Esophagus muscularis mucosa (tissue), 4 donors: ENCODE measurements at regions not wholly inside any gene's neighbourhood (a gene's known extent, or its start where the extent isn't known, plus 50 kb on each side); places are given as distances from the start of the nearest gene placed in this dataset.

Experiments used
- DNase-seq: peaks from one replicate; pipeline ENCODE4 v3.0.0-alpha.2; 2017; ENCODE audit errors: extremely low spot score
- H3K27ac ChIP-seq, 4 donors: fragments of 200-600 bp; sonication (generic); replicated peaks in 1 of 4; 1 replicate in 3 of 4; 2 replicates in 1 of 4; pipeline ENCODE4 v1.5.1; 2016 to 2019; ENCODE audit warnings: mild to moderate bottlenecking in 1 of 4
- H3K27me3 ChIP-seq, 4 donors: fragments of 200-600 bp; sonication (generic); one replicate each; pipeline versions ENCODE4 v1.5.1 to v1.6.0; 2016 to 2019
- H3K36me3 ChIP-seq, 4 donors: fragments of 200-600 bp; sonication (generic); one replicate each; pipeline ENCODE4 v1.5.1; 2016 to 2019
- H3K4me1 ChIP-seq, 4 donors: fragments of 200-600 bp; sonication (generic); one replicate each; pipeline ENCODE4 v1.5.1; 2016 to 2019
- H3K4me3 ChIP-seq, 4 donors: fragments of 200-600 bp; sonication (generic); 1 replicate in 2 of 4; 2 replicates in 2 of 4; pipeline ENCODE4 v1.5.1; 2016 to 2019; ENCODE audit warnings: mild to moderate bottlenecking in 4 of 4, moderate library complexity in 1 of 4
- H3K9me3 ChIP-seq, 4 donors: fragments of 200-600 bp; sonication (generic); 1 replicate in 3 of 4; 2 replicates in 1 of 4; pipeline ENCODE4 v1.5.1; 2016 to 2019
- EP300 ChIP-seq: sonication (generic); formaldehyde crosslinking; IDR thresholded peaks from one replicate; pipeline ENCODE4 v1.6.1; 2017; ENCODE audit warnings: antibody characterized with exemption
- POLR2A ChIP-seq: fragments of 450-650 bp; IDR thresholded peaks from one replicate; pipeline ENCODE4 v1.6.1; 2017; ENCODE audit warnings: antibody characterized with exemption, moderate library complexity, mild to moderate bottlenecking, low read depth
- POLR2AphosphoS5 ChIP-seq, 2 donors: sonication (generic); formaldehyde crosslinking; IDR thresholded peaks; one replicate each; pipeline ENCODE4 v1.6.1; 2017; ENCODE audit warnings: antibody characterized with exemption in 2 of 2
- WGBS: methylation state at CpG from one replicate; pipeline ENCODE4 v1.1.5; 2018; 5-methylcytosine and 5-hydroxymethylcytosine counted together
- intact Hi-C: fragments of 100-400 bp; cut with DNase I; formaldehyde crosslinking; loops from one replicate; pipeline ENCODE4 v1.15.1; 2023
- TF ChIP-seq, protein P1 (sequence below), 3 experiments: fragments of 200-600 bp in 2 of 3; fragments of 450-650 bp in 1 of 3; sonication (generic) in 2 of 3; IDR thresholded peaks; one replicate each; pipeline ENCODE4 v1.5.1; 2017 to 2019; ENCODE audit warnings: antibody characterized with exemption in 3 of 3, mild to moderate bottlenecking in 2 of 3, moderate library complexity in 1 of 3

DNA sequence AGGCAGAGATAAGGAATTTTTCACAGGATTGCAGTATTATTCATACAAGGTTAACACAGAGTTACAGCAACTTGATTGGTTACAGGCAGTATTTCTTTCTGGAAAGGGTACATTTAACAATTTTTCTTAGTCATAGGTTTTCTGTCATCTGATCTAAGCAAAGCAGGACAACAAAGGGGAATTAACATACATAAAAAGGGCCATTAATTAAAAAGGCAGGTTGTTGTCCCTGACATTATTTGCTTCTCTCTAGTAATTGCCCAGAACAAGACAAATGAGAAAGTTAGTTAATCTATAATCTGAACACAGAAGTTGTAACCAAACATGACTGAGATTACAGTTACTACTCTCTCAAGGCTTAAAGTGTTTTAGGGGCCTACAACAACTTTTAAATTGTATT, 291.4 kb upstream of the LRRTM4 start:
- no peak overlapping the region for H3K27ac ChIP-seq
- TF ChIP-seq POLR2AphosphoS5 (IDR thresholded peaks at IDR 0.05) (no peak), EP300 (no peak), POLR2A (no peak)
- TF ChIP-seq, protein P1, sequence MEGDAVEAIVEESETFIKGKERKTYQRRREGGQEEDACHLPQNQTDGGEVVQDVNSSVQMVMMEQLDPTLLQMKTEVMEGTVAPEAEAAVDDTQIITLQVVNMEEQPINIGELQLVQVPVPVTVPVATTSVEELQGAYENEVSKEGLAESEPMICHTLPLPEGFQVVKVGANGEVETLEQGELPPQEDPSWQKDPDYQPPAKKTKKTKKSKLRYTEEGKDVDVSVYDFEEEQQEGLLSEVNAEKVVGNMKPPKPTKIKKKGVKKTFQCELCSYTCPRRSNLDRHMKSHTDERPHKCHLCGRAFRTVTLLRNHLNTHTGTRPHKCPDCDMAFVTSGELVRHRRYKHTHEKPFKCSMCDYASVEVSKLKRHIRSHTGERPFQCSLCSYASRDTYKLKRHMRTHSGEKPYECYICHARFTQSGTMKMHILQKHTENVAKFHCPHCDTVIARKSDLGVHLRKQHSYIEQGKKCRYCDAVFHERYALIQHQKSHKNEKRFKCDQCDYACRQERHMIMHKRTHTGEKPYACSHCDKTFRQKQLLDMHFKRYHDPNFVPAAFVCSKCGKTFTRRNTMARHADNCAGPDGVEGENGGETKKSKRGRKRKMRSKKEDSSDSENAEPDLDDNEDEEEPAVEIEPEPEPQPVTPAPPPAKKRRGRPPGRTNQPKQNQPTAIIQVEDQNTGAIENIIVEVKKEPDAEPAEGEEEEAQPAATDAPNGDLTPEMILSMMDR (IDR thresholded peaks at IDR 0.05): no peak
- peaks cover 0 to 14% (median 0%) of the 10 kb centered on the region in 4 donors for H3K9me3 ChIP-seq
- H3K4me3 ChIP-seq: no peak overlapping the region
- H3K27me3 ChIP-seq: no peaks in the 10 kb centered on the region
- H3K36me3 ChIP-seq: no peaks in the 10 kb centered on the region
- DNase-seq: no peak
- intact Hi-C loops: no loop called here
- H3K4me1 ChIP-seq: no peaks in the 10 kb centered on the region

DNA sequence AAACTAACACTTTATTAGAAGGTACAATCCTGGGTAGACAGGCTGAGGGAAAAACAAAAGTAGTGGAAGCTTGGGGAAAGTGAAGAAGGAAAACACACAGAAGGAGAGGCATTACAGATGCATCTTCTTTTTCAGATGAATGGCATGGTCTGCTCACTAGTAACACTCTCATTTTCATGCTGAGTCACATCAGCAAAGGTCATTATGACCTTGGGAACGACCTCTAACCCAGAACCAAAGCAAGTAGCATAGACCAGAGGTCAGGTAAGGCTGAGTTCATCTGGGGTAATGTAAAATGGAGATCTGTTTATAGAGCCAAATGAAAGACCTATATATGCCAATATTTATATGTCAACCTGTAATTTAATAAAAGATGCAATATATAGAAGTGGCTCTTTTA, 294.4 kb upstream of the LRRTM4 start:
- Histone ChIP-seq H3K4me1 (no peaks in the 10 kb centered on the region), H3K27me3 (no peaks in the 10 kb centered on the region), H3K27ac (no peak overlapping the region), H3K4me3 (no peak overlapping the region), H3K36me3 (no peaks in the 10 kb centered on the region), H3K9me3 (peaks cover 0 to 2% (median 0%) of the 10 kb centered on the region in 4 donors)
- TF ChIP-seq, protein P1 (IDR thresholded peaks at IDR 0.05): no peak
- intact Hi-C loops: no loop called here
- WGBS: 46% methylated on average over 1 of the region's 1 CpG
- DNase-seq: no peak

DNA sequence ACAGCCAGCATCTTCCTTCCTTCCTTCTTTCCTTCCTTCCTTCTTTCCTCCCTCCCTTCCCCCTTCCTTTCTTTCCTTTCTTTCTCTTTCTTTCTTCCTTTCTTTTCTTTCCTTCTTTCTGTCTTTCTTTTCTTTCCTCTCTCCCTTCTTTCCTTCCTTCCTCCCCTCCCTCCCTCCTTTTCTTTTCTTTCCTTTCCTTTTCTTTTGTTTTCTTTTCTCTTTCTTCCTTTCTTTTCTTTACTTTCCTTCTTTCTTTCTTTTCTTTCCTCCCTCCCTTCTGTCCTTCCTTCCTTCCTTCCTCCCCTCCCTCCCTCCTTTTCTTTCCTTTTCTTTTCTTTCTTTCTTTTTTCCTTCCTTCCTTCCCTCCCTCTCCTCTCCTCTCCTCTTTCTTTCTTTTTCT, 296.0 kb upstream of the LRRTM4 start:
- no peak overlapping the region for H3K27ac ChIP-seq
- no peak for DNase-seq
- no peaks in the 10 kb centered on the region for H3K36me3 ChIP-seq
- no peaks in the 10 kb centered on the region for H3K27me3 ChIP-seq
- TF ChIP-seq, protein P1 (IDR thresholded peaks at IDR 0.05): no peak
- no peak for TF ChIP-seq POLR2AphosphoS5 (IDR thresholded peaks at IDR 0.05)
- no peak for TF ChIP-seq EP300
- no peak for TF ChIP-seq POLR2A
- no peaks in the 10 kb centered on the region for H3K4me1 ChIP-seq
- H3K4me3 ChIP-seq: no peak overlapping the region
- no peaks in the 10 kb centered on the region for H3K9me3 ChIP-seq
- intact Hi-C loops: no loop called here

DNA sequence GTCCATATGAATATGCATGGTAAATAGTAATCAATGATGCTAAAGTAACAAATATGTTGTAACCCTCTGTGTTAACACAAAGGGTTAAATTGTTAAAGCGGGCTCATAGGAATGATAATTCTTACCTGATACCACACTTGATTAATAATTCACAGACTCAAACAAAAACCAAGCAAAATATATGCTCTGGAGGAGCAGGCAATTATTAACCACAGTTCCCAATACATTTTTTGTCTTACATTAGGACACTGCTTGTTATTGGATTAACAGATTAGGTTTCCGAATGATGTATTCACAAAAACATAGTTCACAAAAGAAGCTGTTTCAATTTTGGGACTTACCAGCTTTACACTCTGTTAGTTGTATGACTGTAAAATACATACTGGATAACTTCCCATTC, 300.9 kb upstream of the LRRTM4 start:
- H3K4me3 ChIP-seq: no peak overlapping the region
- H3K4me1 ChIP-seq: no peaks in the 10 kb centered on the region
- H3K27me3 ChIP-seq: no peaks in the 10 kb centered on the region
- WGBS: 73% methylated on average over 2 of the region's 2 CpGs
- H3K9me3 ChIP-seq: peaks cover 0 to 6% (median 0%) of the 10 kb centered on the region in 4 donors
- no peaks in the 10 kb centered on the region for H3K36me3 ChIP-seq
- TF ChIP-seq POLR2AphosphoS5 (IDR thresholded peaks at IDR 0.05) (no peak), EP300 (no peak), POLR2A (no peak)
- TF ChIP-seq, protein P1 (IDR thresholded peaks at IDR 0.05): no peak
- intact Hi-C loops: no loop called here
- no peak for DNase-seq
- H3K27ac ChIP-seq: no peak overlapping the region

DNA sequence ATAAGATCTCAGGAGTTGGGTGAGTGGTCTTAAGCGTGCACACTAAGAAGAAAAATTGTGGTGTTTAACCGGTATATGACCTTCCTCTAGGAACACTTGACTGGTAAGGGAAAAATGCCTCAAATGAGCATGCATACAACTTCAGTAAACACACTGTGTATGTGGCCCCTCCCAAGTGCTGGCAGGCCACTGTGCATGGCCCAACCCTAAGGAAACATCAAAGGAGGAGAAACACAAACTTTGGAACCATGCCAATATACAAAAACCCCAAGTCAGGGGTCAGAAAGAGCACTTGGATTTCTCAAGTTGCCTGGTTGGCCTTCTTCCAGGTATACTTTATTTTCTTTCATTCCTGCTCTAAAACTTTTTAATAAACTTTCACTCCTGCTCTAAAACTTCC, 308.9 kb upstream of the LRRTM4 start:
- no peak overlapping the region for H3K27ac ChIP-seq
- H3K9me3 ChIP-seq: peaks cover 0 to 15% (median 0%) of the 10 kb centered on the region in 4 donors
- H3K4me1 ChIP-seq: no peaks in the 10 kb centered on the region
- WGBS: 91% methylated on average over 2 of the region's 2 CpGs
- DNase-seq: no peak
- intact Hi-C loops: no loop called here
- no peaks in the 10 kb centered on the region for H3K36me3 ChIP-seq
- no peak for TF ChIP-seq POLR2A
- TF ChIP-seq EP300: no peak
- TF ChIP-seq, protein P1 (IDR thresholded peaks at IDR 0.05): no peak
- no peak for TF ChIP-seq POLR2AphosphoS5 (IDR thresholded peaks at IDR 0.05)
- no peaks in the 10 kb centered on the region for H3K27me3 ChIP-seq
- H3K4me3 ChIP-seq: no peak overlapping the region
